KMS-11 (cell line): ENCODE measurements at regions not wholly inside any gene's neighbourhood (a gene's known extent, or its start where the extent isn't known, plus 50 kb on each side); places are given as distances from the start of the nearest gene placed in this dataset.

Experiments used
- H2AFZ ChIP-seq: fragments of 200-600 bp; sonication (generic); 2 replicates; pipeline ENCODE4 v1.6.1; 2016; ENCODE audit warnings: antibody characterized with exemption, mixed run types, low read depth
- H3K27ac ChIP-seq: fragments of 200-600 bp; sonication (generic); 2 replicates; pipeline ENCODE4 v1.6.1; 2016; ENCODE audit warnings: mild to moderate bottlenecking, mixed run types
- H3K27me3 ChIP-seq: fragments of 200-600 bp; sonication (generic); 2 replicates; pipeline ENCODE4 v1.6.1; 2017; ENCODE audit warnings: mild to moderate bottlenecking, low read depth, mixed run types, moderate library complexity; ENCODE audit not compliant: insufficient read depth
- H3K36me3 ChIP-seq: fragments of 200-600 bp; sonication (generic); 2 replicates; pipeline ENCODE4 v1.6.1; 2017; ENCODE audit warnings: mild to moderate bottlenecking, mixed run types; ENCODE audit not compliant: insufficient read depth
- H3K4me1 ChIP-seq: fragments of 200-600 bp; sonication (generic); 2 replicates; pipeline ENCODE4 v1.6.1; 2016; ENCODE audit warnings: mild to moderate bottlenecking, low read depth, mixed run types; ENCODE audit not compliant: poor library complexity, severe bottlenecking
- H3K4me2 ChIP-seq: fragments of 200-600 bp; sonication (generic); 2 replicates; pipeline ENCODE4 v1.7.0; 2016; ENCODE audit warnings: mild to moderate bottlenecking, mixed run types
- H3K4me3 ChIP-seq: fragments of 200-600 bp; sonication (generic); IDR thresholded peaks from 2 replicates; pipeline ENCODE4 v1.6.1; 2017; ENCODE audit warnings: low read depth, low read length, mixed read lengths; ENCODE audit not compliant: insufficient read depth
- H3K79me2 ChIP-seq: fragments of 200-600 bp; sonication (generic); 2 replicates; pipeline ENCODE4 v1.6.1; 2016; ENCODE audit warnings: low read depth, mixed run types; ENCODE audit not compliant: insufficient read depth
- H3K9ac ChIP-seq: fragments of 200-600 bp; sonication (generic); 2 replicates; pipeline ENCODE4 v1.6.1; 2016; ENCODE audit warnings: mild to moderate bottlenecking, mixed run types
- H4K20me1 ChIP-seq: fragments of 200-600 bp; sonication (generic); 2 replicates; pipeline ENCODE4 v1.6.1; 2016; ENCODE audit warnings: mild to moderate bottlenecking, mixed run types; ENCODE audit not compliant: insufficient read depth
- TF ChIP-seq, protein P1 (sequence below): fragments of 200-600 bp; sonication (generic); conservative IDR thresholded peaks from 2 replicates; pipeline ENCODE4 v1.6.1; 2017; ENCODE audit warnings: low read depth, mild to moderate bottlenecking, antibody characterized with exemption, low read length, moderate library complexity, mixed read lengths

GRCh38 chr12:42923583-42923982 is 334.0 kb upstream of the PRICKLE1 start:
- Histone ChIP-seq H3K36me3 (no peaks in the 10 kb centered on the region), H3K27me3 (no peaks in the 10 kb centered on the region), H2AFZ (no peak overlapping the region), H3K4me3 (no peak overlapping the region), H3K4me2 (no peak overlapping the region), H3K4me1 (no peaks in the 10 kb centered on the region), H4K20me1 (no peaks in the 10 kb centered on the region), H3K9ac (no peak overlapping the region), H3K27ac (no peak overlapping the region), H3K79me2 (no peaks in the 10 kb centered on the region)
- TF ChIP-seq, protein P1, sequence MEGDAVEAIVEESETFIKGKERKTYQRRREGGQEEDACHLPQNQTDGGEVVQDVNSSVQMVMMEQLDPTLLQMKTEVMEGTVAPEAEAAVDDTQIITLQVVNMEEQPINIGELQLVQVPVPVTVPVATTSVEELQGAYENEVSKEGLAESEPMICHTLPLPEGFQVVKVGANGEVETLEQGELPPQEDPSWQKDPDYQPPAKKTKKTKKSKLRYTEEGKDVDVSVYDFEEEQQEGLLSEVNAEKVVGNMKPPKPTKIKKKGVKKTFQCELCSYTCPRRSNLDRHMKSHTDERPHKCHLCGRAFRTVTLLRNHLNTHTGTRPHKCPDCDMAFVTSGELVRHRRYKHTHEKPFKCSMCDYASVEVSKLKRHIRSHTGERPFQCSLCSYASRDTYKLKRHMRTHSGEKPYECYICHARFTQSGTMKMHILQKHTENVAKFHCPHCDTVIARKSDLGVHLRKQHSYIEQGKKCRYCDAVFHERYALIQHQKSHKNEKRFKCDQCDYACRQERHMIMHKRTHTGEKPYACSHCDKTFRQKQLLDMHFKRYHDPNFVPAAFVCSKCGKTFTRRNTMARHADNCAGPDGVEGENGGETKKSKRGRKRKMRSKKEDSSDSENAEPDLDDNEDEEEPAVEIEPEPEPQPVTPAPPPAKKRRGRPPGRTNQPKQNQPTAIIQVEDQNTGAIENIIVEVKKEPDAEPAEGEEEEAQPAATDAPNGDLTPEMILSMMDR, result no peak

GRCh38 chr12:42923156-42923555 is 333.6 kb upstream of the PRICKLE1 start:
- TF ChIP-seq, protein P1, result no peak
- Histone ChIP-seq H3K79me2 (no peaks in the 10 kb centered on the region), H3K4me2 (no peak overlapping the region)

DNA sequence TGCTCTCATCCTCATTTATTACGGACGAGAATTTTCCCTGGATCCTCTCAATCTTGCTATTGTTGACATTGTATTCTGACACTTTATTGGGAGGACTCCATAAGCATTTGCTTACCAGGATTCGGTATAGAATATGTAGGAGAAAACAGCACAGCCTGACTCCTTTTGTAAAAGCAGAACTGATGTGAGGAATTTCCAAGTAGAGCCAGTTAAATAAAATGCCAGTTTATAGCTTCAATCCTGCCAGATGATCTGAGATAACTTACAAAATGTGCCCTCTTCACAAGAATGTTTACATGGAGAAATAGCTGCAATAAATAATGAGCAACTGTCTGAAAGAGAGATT is 332.9 kb upstream of the PRICKLE1 start:
- Histone ChIP-seq H4K20me1 (no peaks in the 10 kb centered on the region), H3K27ac (no peak overlapping the region), H3K79me2 (no peaks in the 10 kb centered on the region)

More at GRCh38 chr12:42923156-42923555, 333.6 kb upstream of the PRICKLE1 start:
- H3K36me3 ChIP-seq, result no peaks in the 10 kb centered on the region
- no peaks in the 10 kb centered on the region for H3K4me1 ChIP-seq
- H4K20me1 ChIP-seq, result no peaks in the 10 kb centered on the region
- no peak overlapping the region for H3K9ac ChIP-seq
- no peak overlapping the region for H3K27ac ChIP-seq
- no peaks in the 10 kb centered on the region for H3K27me3 ChIP-seq
- H2AFZ ChIP-seq, result no peak overlapping the region
- no peak overlapping the region for H3K4me3 ChIP-seq

GRCh38 chr12:42921741-42922504 is 332.4 kb upstream of the PRICKLE1 start:
- TF ChIP-seq, protein P1, result no peak
- Histone ChIP-seq H3K4me3 (no peak overlapping the region), H3K79me2 (no peaks in the 10 kb centered on the region), H3K4me1 (no peaks in the 10 kb centered on the region), H2AFZ (no peak overlapping the region), H4K20me1 (no peaks in the 10 kb centered on the region), H3K36me3 (no peaks in the 10 kb centered on the region), H3K9ac (no peak overlapping the region), H3K27ac (no peak overlapping the region), H3K27me3 (no peaks in the 10 kb centered on the region), H3K4me2 (no peak overlapping the region)

More for the DNA sequence above, 332.9 kb upstream of the PRICKLE1 start:
- Histone ChIP-seq H3K9ac (no peak overlapping the region), H3K4me2 (no peak overlapping the region), H3K27me3 (no peaks in the 10 kb centered on the region), H3K36me3 (no peaks in the 10 kb centered on the region), H3K4me3 (no peak overlapping the region), H3K4me1 (no peaks in the 10 kb centered on the region), H2AFZ (no peak overlapping the region)
- TF ChIP-seq, protein P1, result no peak
